Parathyroid adenoma (tissue), 2 donors: ENCODE measurements at regions not wholly inside any gene's neighbourhood (a gene's known extent, or its start where the extent isn't known, plus 50 kb on each side); places are given as distances from the start of the nearest gene placed in this dataset.
"Not testable (repeated sequence)": the region's sequence is repeated elsewhere in the genome, so short reads cannot be mapped to it uniquely, and the experiment has no call there.

ENCODE experiments used
- H2AFZ ChIP-seq: fragments of 300-600 bp; sonication (generic); one replicate; pipeline ENCODE4 v1.7.0; 2017; ENCODE audit warnings: antibody characterized with exemption, mild to moderate bottlenecking
- H3K27ac ChIP-seq: fragments of 300-600 bp; sonication (generic); one replicate; pipeline ENCODE4 v1.7.0; 2017
- H3K27me3 ChIP-seq: fragments of 300-600 bp; sonication (generic); one replicate; pipeline ENCODE4 v1.7.0; 2017; ENCODE audit warnings: low read length; ENCODE audit not compliant: control insufficient read depth, insufficient read depth
- H3K36me3 ChIP-seq: fragments of 300-600 bp; sonication (generic); one replicate; pipeline ENCODE4 v1.7.0; 2017; ENCODE audit warnings: low read length; ENCODE audit not compliant: control insufficient read depth, insufficient read depth
- H3K4me1 ChIP-seq: fragments of 300-600 bp; sonication (generic); one replicate; pipeline ENCODE4 v1.7.0; 2017; ENCODE audit warnings: control low read depth
- H3K4me2 ChIP-seq: fragments of 300-600 bp; sonication (generic); one replicate; pipeline ENCODE4 v1.7.0; 2017; ENCODE audit warnings: low read length
- H3K4me3 ChIP-seq: fragments of 300-600 bp; sonication (generic); one replicate; pipeline ENCODE4 v1.7.0; 2017; ENCODE audit warnings: low read depth, low read length
- H3K79me2 ChIP-seq: fragments of 300-600 bp; sonication (generic); one replicate; pipeline ENCODE4 v1.7.0; 2017; ENCODE audit warnings: control low read depth
- H3K9ac ChIP-seq: fragments of 300-600 bp; sonication (generic); one replicate; pipeline ENCODE4 v1.7.0; 2017; ENCODE audit warnings: mild to moderate bottlenecking
- H3K9me3 ChIP-seq: fragments of 300-600 bp; sonication (generic); one replicate; pipeline ENCODE4 v1.7.0; 2017; ENCODE audit warnings: low read length; ENCODE audit not compliant: control insufficient read depth
- CTCF ChIP-seq: fragments of 300-600 bp; sonication (generic); IDR thresholded peaks from one replicate; pipeline ENCODE4 v1.7.0; 2017; ENCODE audit warnings: antibody characterized with exemption, mild to moderate bottlenecking
- donor health status: primary hyperparathyroidism.

DNA sequence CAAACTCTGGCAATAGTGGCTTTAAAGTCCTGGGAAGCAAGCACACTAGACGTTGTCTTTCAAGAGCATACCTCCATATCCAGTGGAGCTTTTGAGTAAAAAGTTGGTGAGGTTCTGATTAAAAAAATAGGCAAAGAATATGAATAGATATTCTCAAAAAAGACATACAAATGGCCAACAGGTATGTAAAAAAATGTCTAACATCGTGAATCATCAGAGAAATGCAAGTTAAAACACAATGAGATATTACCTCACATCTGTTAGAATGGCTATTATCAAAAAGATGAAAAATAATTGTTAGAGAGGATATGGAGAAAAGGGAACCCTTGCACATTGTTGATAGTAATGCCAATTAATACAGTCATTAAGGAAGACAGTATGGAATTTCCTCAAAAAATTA, 407.1 kb downstream of the MDFIC start:
- no peak for TF ChIP-seq CTCF
- no peaks in the 10 kb centered on the region for H3K4me1 ChIP-seq
- no peaks in the 10 kb centered on the region for H3K79me2 ChIP-seq
- no peaks in the 10 kb centered on the region for H3K9me3 ChIP-seq
- no peak overlapping the region for H3K4me3 ChIP-seq
- H3K4me2 ChIP-seq = no peak overlapping the region
- no peak overlapping the region for H3K27ac ChIP-seq
- no peaks in the 10 kb centered on the region for H3K27me3 ChIP-seq
- H2AFZ ChIP-seq = no peak overlapping the region
- H3K36me3 ChIP-seq = no peaks in the 10 kb centered on the region
- H3K9ac ChIP-seq = no peak overlapping the region

DNA sequence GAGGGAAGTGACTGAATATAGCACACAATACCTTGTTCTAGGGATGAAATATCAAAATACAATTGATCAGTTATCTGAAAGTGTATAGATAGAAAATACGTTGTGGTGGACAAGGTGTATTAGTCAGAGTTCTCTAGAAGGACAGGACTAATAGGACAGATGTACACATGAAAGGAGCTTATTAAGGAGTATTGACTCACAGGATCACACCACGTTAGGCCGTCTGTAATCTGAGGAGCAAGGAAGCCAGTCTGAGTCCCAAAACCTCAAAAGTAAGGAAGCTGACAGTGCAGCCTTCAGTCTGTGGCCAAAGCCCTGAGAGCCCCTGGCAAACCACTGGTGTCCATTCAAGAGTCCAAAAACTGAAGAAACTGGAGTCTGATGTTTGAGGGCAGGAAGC, 406.1 kb downstream of the MDFIC start:
- no peak for TF ChIP-seq CTCF
- Histone ChIP-seq H3K9me3 (no peaks in the 10 kb centered on the region), H3K9ac (no peak overlapping the region), H3K4me3 (no peak overlapping the region), H2AFZ (no peak overlapping the region), H3K4me2 (no peak overlapping the region), H3K27me3 (no peaks in the 10 kb centered on the region), H3K27ac (no peak overlapping the region), H3K4me1 (no peaks in the 10 kb centered on the region), H3K36me3 (no peaks in the 10 kb centered on the region), H3K79me2 (no peaks in the 10 kb centered on the region)

DNA sequence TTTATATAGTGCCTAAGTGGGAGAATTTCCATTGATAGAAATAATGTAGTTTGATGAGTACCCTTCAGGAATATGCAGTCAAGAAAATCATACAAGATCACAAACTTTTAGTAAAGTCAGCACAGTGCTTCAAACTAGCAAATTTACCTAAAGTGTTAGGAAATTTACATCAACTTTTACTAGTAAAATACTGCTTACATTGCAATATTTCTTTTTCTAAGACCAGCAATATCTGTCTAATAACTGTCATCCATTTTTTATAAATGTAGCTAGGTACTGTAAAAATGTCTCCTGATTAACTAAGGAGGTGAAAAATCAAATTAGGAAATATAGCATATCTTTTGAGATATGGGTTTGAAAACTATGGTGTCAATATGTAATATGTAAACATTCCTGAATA, 405.4 kb downstream of the MDFIC start:
- Histone ChIP-seq H3K9me3 (no peaks in the 10 kb centered on the region), H3K9ac (no peak overlapping the region), H3K27ac (no peak overlapping the region), H3K27me3 (no peaks in the 10 kb centered on the region), H3K36me3 (no peaks in the 10 kb centered on the region), H3K4me1 (no peaks in the 10 kb centered on the region), H3K4me2 (no peak overlapping the region), H2AFZ (no peak overlapping the region), H3K4me3 (no peak overlapping the region), H3K79me2 (no peaks in the 10 kb centered on the region)
- TF ChIP-seq CTCF = no peak

DNA sequence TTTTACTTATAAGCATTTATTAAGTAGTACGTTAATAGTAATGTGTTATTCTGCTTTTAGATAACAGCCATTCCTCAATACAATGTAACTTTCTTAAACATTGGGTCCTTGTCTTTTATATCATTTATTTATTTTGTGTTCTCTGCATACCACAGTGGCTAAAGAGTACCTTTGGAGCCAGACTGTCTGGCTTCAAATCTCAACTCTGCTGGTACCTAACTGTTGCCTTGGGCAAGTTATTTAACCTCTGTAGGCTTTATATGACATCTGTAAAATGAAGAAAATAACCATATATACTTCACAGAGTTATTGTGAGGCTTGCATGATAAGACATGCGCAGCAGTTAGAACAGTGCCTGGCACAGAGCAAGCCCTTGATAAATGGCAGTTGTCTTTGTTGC, 397.6 kb downstream of the MDFIC start:
- H3K4me3 ChIP-seq = no peak overlapping the region
- no peaks in the 10 kb centered on the region for H3K79me2 ChIP-seq
- no peak overlapping the region for H3K9ac ChIP-seq
- H3K27me3 ChIP-seq = no peaks in the 10 kb centered on the region
- no peaks in the 10 kb centered on the region for H3K36me3 ChIP-seq
- no peak overlapping the region for H3K4me2 ChIP-seq
- H3K4me1 ChIP-seq = no peaks in the 10 kb centered on the region
- H3K9me3 ChIP-seq = no peaks in the 10 kb centered on the region
- H3K27ac ChIP-seq = no peak overlapping the region
- no peak for TF ChIP-seq CTCF
- no peak overlapping the region for H2AFZ ChIP-seq

DNA sequence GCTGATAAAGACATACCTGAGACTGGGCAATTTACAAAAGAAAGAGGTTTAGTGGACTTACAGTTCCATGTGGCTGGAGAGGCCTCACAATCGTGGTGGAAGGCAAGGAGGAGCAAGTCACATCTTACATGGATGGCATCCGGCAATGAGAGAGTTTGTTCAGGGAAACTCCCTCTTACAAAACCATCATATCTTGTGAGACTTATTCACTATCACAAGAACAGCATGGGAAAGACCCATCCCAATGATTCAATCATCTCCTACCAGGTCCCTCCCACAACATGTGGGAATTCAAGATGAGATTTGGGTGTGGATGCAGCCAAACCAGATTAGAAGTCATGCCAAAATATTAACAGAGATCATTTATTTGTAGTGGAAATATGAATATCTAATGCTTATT, 388.4 kb downstream of the MDFIC start:
- not testable (repeated sequence) for H3K4me2 ChIP-seq, H3K9me3 ChIP-seq

More for the DNA sequence above, 388.4 kb downstream of the MDFIC start:
- H3K4me3 ChIP-seq, H2AFZ ChIP-seq, H3K27ac ChIP-seq, H3K27me3 ChIP-seq, H3K36me3 ChIP-seq, H3K4me1 ChIP-seq, H3K9ac ChIP-seq, H3K79me2 ChIP-seq: not testable (repeated sequence)
